ENCODE measurements at regions not wholly inside any gene's neighbourhood (a gene's known extent, or its start where the extent isn't known, plus 50 kb on each side); places are given as distances from the start of the nearest gene placed in this dataset.

GRCh38 chr5:108649646-108650045 is 98.1 kb upstream of the FER start:
- DNase-seq (ENCODE audit: low read depth in 2 of 2): no peak

GRCh38 chr5:108649106-108649505 is 98.6 kb upstream of the FER start:
- no peak for DNase-seq (ENCODE audit: low read depth in 2 of 2)

DNA sequence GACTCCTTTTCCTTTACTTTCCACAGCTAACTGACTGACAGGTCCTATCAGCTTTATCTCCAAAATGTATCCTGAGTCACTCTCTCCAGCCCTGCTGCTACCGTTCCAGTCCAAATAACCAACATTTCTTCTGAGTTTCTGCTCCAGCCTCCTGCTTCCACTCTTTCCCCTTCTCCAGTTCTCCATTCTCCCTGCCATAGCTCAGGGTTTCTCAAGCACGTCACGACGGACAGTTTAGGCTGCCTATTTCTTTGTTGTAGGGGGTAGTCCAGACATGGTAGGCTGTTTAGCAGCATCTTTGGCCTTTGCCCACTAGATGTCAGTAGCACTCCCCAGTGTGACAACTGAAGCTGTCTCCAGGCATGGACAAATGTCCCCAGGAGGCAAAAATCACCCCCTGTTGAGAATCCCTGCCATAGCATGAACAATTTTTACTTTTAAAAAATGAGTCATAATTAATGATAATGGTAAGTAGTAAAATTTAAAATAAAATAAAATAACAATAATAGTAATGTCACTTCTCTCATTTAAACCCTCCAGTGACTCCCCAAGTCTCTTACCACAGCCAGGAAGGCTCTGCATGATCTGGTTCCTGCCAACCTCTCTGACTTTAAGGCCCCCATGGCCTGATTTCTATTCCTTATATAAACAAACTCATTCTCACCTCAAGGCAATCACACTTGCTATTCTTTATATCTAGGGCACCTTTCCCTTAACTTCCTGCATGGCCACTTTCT is 105.4 kb upstream of the FER start:
- DNase-seq (ENCODE audit: low read depth in 2 of 2): no peak

- DNase-seq (ENCODE audit: low read depth in 2 of 2): no peak
Observed at GRCh38 chr5:108641596-108641995, 106.1 kb upstream of the FER start.

DNA sequence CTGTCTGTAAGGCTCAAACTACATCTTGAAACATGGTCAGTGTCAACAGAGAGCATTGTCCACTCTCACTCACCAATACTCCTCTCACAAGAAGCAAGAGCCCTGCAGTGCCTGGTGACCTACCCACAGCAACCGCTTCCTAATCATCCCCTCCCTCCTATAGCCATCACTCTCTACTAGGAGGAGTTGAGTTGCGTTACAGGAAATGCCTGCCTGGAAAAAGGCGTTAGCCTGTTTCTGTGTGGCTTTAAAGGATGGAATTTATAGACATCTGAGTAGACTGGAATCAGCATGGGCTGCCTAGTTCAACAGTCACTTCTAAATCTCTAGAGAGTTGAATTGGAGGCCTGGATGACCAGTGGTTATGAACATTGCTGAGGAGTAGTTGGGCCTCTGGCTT is 108.3 kb upstream of the FER start:
- no peak for DNase-seq (ENCODE audit: low read depth in 2 of 2)

- DNase-seq (ENCODE audit: low read depth in 2 of 2): no peak
Observed at GRCh38 chr5:108638021-108638420, 109.7 kb upstream of the FER start.

- peak in 1 of 2 experiments; percentile 45 for DNase-seq (ENCODE audit: low read depth in 2 of 2)
Observed at GRCh38 chr5:108637134-108637533, 110.6 kb upstream of the FER start.

- DNase-seq (ENCODE audit: low read depth in 2 of 2): no peak
Observed at GRCh38 chr5:108636135-108636853, 111.4 kb upstream of the FER start.

- DNase-seq (ENCODE audit: low read depth in 2 of 2): no peak
Observed at GRCh38 chr5:108634617-108635288, 112.9 kb upstream of the FER start.

DNA sequence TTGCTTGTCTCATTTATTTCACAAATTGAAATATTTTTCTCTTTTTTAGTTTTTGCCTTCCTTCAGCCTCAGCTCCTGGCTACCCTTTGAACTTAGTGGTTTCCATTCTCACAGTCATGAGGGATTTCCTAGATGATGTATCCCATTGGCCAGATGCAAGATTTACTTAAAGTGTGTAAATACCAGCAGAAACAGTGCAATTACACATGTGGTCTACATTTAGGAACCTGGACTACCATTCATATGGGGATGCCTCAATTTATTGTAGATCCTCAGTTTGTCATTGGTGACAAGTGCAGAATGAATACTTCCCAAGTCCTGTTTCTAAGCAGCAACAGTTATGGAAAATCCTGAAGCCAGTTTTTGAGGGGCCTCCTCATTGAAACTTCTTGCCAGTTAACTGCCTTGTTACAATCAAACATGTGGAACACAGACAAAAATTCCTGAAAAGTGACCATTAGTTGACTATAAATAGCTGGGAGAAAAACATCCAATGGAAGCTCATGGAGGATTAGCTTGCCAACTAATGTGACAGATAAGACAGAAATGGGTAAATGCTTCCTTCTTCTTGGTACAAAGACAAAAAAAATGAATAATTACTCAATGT is 113.6 kb upstream of the FER start:
- no peak for DNase-seq (ENCODE audit: low read depth in 2 of 2)

- DNase-seq (ENCODE audit: low read depth in 2 of 2): no peak
Observed at GRCh38 chr5:108629779-108630528, 117.7 kb upstream of the FER start.

- no peak for DNase-seq (ENCODE audit: low read depth in 2 of 2)
Observed at GRCh38 chr5:108625654-108626053, 122.0 kb upstream of the FER start.

GRCh38 chr5:108623826-108624225 is 123.9 kb upstream of the FER start:
- DNase-seq (ENCODE audit: low read depth in 2 of 2): no peak

DNA sequence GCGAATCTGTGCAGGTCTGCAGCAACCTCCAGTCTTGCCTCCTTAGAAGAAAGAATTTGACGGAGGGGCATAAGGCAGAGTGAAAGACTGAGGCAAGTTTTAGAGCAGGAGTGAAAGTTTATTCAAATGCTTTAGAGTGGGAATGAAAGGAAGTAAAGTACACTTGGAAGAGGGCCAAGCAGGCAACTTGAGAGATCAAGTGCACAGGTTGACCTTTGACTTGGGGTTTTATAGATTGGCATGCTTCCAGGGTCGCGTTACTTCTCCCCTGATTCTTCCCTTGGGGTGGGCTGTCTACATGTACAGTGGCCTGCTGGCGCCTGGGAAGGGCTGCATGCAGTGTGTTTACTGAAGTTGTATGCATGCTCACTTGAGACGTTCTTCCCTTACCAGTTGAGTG is 127.2 kb upstream of the FER start:
- DNase-seq (ENCODE audit: low read depth in 2 of 2): no peak

GRCh38 chr5:108619815-108620214 is 127.9 kb upstream of the FER start:
- no peak for DNase-seq (ENCODE audit: low read depth in 2 of 2)

DNA sequence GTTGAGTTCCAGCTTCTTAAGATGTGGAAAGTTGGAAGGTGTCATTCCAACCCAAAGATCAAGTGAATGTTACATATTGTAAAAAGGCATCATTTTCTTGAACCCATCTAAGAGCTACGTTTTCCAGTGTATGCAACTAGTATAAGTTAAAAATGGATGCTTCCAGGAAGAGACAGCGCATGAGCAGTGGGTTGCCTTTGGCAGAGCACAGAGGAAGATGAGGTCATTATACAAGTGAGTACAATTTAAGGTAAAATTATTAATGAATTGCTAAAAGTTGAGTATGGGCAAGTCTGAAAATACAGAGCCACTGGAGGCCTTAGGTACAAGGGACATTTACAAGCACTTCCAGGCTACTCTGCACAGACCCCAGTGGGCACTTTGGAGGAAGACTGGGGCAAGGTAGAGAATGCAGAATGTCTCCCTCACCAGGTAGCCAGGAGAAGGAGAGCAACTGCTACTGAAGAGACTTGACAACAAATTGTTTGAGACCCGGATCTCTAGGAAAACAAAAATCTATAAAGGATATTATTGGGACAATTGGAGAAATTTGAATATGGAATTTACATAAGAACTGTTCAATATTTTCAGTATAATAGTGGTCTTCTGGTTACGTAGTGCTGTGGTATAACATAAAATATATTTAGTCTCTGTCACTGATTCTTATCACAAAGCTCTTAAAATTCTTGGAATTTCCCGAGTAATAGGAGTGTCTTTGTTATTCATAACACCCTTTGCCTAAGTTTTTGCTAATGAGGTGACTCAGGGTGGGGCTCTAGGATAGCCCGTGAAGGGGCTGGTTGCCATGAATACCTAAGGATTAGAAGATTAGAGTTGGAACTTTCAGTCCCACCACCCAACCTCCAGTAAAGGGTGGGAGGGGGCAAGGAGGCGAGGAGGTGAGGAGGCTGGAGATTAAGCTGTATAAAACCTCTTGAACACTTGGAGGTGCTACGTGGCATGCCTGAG is 129.9 kb upstream of the FER start:
- DNase-seq (ENCODE audit: low read depth in 2 of 2): no peak

- no peak for DNase-seq (ENCODE audit: low read depth in 2 of 2)
Observed at GRCh38 chr5:108615216-108615615, 132.5 kb upstream of the FER start.

DNA sequence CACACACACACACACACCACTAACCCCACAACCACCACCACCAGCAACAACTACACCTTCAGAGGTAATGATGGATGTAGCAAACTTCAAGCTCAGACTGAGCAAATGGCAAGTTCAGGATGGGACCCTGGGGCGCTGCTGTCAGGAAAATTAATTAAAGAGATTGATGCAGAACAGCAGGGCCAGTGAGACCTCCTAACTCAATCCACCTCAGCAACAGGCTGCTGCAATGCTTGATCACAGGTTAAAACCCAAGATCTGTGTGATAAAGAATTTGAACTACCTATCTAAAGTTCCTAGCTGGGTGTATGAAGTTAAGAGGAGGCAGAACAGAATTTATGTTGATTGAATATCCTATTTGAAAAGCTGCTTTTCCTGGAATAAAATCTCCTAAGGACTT is 140.3 kb upstream of the FER start:
- no peak for DNase-seq (ENCODE audit: low read depth in 2 of 2)

DNA sequence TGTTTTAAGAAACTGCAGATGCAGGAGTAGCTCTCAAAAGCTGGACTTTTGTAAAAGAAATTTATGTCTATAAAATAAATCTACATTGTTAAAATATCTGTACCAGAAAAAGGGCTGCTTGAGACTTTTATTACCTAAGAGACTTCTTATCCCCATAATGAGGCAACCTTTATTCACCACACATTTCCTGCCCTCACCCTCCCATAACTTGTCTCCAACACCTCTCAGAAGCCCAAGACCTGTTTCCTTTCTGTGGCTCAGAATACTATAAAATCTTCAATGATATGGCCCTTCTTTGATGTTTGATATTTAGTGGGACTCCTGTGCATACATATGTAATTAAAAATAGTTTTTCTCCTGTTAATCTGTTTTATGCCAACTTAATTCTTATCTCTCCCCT is 141.5 kb upstream of the FER start:
- DNase-seq (ENCODE audit: low read depth in 2 of 2): no peak

DNA sequence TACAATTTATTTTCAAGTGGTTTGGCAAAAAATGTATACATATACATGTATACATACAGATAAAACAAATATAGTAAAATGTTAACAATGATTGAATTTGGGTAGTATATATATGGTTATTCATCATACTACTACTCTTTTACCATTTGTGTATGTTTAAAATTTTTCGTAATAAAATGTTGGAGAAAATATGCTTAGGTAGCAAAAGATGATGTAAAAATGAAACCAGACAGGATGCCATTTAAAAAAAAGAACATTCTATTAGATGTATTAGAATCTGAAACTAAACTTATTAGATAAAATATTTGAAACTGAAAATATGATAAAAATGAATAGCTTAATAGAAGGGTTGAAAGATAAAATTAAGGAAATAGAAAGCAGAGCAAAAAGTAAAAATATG is 144.9 kb upstream of the FER start:
- DNase-seq (ENCODE audit: low read depth in 2 of 2): no peak

- DNase-seq (ENCODE audit: low read depth in 2 of 2): no peak
Observed at GRCh38 chr5:108590799-108591198, 156.9 kb upstream of the FER start.

Measured in fibroblast of skin of left biceps (primary cell).